Astrocyte (in vitro differentiated cells and primary cell): ENCODE measurements at regions not wholly inside any gene's neighbourhood (a gene's known extent, or its start where the extent isn't known, plus 50 kb on each side); places are given as distances from the start of the nearest gene placed in this dataset.
"Not testable (repeated sequence)": the region's sequence is repeated elsewhere in the genome, so short reads cannot be mapped to it uniquely, and the experiment has no call there.

ENCODE experiments used
- DNase-seq: peaks from one replicate; pipeline ENCODE4 v3.0.0-alpha.2; 2010; ENCODE audit warnings: low read depth
- FAIRE-seq: peaks from 2 replicates; lab custom pipeline; 2011; peaks lifted over from hg19 to GRCh38; lab: Jason Lieb, UNC
- H2AFZ ChIP-seq: 2 replicates; pipeline ENCODE4 v1.6.0; 2012; ENCODE audit warnings: low read depth, low read length, inconsistent platforms
- H3K27ac ChIP-seq: 2 replicates; pipeline ENCODE4 v1.5.1; 2011; ENCODE audit warnings: low read depth, low read length, inconsistent platforms
- H3K27me3 ChIP-seq: 2 replicates; pipeline ENCODE4 v1.6.0; 2011; ENCODE audit warnings: low read length, inconsistent platforms; ENCODE audit not compliant: insufficient read depth
- H3K36me3 ChIP-seq: 2 replicates; pipeline ENCODE4 v1.5.1; 2011; ENCODE audit warnings: low read length, inconsistent platforms; ENCODE audit not compliant: insufficient read depth
- H3K4me1 ChIP-seq: 2 replicates; pipeline ENCODE4 v1.5.1; 2011; ENCODE audit warnings: low read length, inconsistent platforms; ENCODE audit not compliant: insufficient read depth
- H3K4me2 ChIP-seq: 2 replicates; pipeline ENCODE4 v1.6.0; 2012; ENCODE audit warnings: low read length, inconsistent platforms
- H3K4me3 ChIP-seq: 2 replicates; pipeline ENCODE4 v1.5.1; 2011; ENCODE audit warnings: low read depth, mild to moderate bottlenecking, low read length, inconsistent platforms; ENCODE audit not compliant: insufficient read depth
- H3K79me2 ChIP-seq: 2 replicates; pipeline ENCODE4 v1.6.0; 2012; ENCODE audit warnings: mild to moderate bottlenecking, low read length, inconsistent platforms; ENCODE audit not compliant: insufficient read depth
- H3K9ac ChIP-seq: 2 replicates; pipeline ENCODE4 v1.6.0; 2012; ENCODE audit warnings: mild to moderate bottlenecking, low read length, inconsistent platforms
- H3K9me3 ChIP-seq: 2 replicates; pipeline ENCODE4 v1.5.1; 2012; ENCODE audit warnings: low read depth, mild to moderate bottlenecking, low read length, inconsistent platforms; ENCODE audit not compliant: insufficient read depth
- H4K20me1 ChIP-seq: 2 replicates; pipeline ENCODE4 v1.6.0; 2012; ENCODE audit warnings: low read length, inconsistent platforms; ENCODE audit not compliant: insufficient read depth
- H3K27ac Mint-ChIP-seq: one replicate; pipeline ENCODE4 v1.8.0; 2021; ENCODE audit warnings: mild to moderate bottlenecking, mixed read lengths; ENCODE audit not compliant: unreplicated experiment
- H3K27me3 Mint-ChIP-seq: one replicate; pipeline ENCODE4 v1.8.0; 2021; ENCODE audit warnings: low read depth, mixed read lengths; ENCODE audit not compliant: unreplicated experiment
- H3K36me3 Mint-ChIP-seq: one replicate; pipeline ENCODE4 v1.8.0; 2021; ENCODE audit warnings: low read depth, mixed read lengths; ENCODE audit not compliant: unreplicated experiment
- H3K4me1 Mint-ChIP-seq: one replicate; pipeline ENCODE4 v1.8.0; 2021; ENCODE audit warnings: low read depth, mixed read lengths; ENCODE audit not compliant: unreplicated experiment
- H3K4me3 Mint-ChIP-seq: one replicate; pipeline ENCODE4 v1.8.0; 2021; ENCODE audit warnings: mild to moderate bottlenecking, moderate library complexity, mixed read lengths; ENCODE audit not compliant: unreplicated experiment
- H3K9me3 Mint-ChIP-seq: one replicate; pipeline ENCODE4 v1.8.0; 2021; ENCODE audit warnings: mild to moderate bottlenecking, mixed read lengths; ENCODE audit not compliant: unreplicated experiment
- EZH2 ChIP-seq: IDR thresholded peaks from 2 replicates; pipeline ENCODE4 v1.6.1; 2012; ENCODE audit warnings: mild to moderate bottlenecking, low read length, inconsistent platforms; ENCODE audit not compliant: insufficient read depth
- TF ChIP-seq, protein P1 (sequence below): IDR thresholded peaks from 2 replicates; pipeline ENCODE4 v1.5.1; 2011; ENCODE audit warnings: low read depth, mild to moderate bottlenecking, inconsistent platforms, low read length, moderate library complexity; ENCODE audit not compliant: insufficient read depth

DNA sequence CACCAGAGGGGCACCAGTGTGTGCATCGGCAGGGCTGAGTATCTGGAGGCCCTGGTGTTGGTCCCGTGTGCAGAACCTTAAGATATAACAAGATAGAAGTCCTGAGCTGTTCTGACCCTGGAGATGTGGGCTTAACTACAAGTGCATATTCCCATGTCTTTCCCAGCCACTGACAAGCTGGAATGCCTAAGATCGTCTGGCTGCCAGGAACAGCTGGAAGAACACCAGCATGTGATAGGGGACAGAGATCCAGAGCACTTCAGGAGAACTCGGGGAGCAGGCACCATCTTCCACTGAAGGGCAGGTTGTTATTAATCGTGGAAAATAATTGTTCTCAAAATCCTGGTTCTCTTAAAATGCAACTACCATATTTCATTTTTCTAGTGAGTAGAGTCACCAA is 419.9 kb upstream of the RUNX1 start:
- Histone ChIP-seq H3K4me2 (no peak overlapping the region), H3K4me3 (no peak overlapping the region), H4K20me1 (no peaks in the 10 kb centered on the region), H3K4me1 (peaks cover 2% of the 10 kb centered on the region), H3K27me3 (no peaks in the 10 kb centered on the region), H2AFZ (no peak overlapping the region), H3K9ac (no peak overlapping the region), H3K79me2 (no peaks in the 10 kb centered on the region), H3K27ac (no peak overlapping the region), H3K36me3 (no peaks in the 10 kb centered on the region), H3K9me3 (no peaks in the 10 kb centered on the region)
- Mint-ChIP-seq H3K9me3 (peaks cover 3% of the 10 kb centered on the region), H3K27ac (peak overlapping the region; percentile 34), H3K36me3 (peaks cover 3% of the 10 kb centered on the region), H3K27me3 (no peaks in the 10 kb centered on the region), H3K4me1 (peaks cover 30% of the 10 kb centered on the region), H3K4me3 (no peak overlapping the region)
- TF ChIP-seq, protein P1, sequence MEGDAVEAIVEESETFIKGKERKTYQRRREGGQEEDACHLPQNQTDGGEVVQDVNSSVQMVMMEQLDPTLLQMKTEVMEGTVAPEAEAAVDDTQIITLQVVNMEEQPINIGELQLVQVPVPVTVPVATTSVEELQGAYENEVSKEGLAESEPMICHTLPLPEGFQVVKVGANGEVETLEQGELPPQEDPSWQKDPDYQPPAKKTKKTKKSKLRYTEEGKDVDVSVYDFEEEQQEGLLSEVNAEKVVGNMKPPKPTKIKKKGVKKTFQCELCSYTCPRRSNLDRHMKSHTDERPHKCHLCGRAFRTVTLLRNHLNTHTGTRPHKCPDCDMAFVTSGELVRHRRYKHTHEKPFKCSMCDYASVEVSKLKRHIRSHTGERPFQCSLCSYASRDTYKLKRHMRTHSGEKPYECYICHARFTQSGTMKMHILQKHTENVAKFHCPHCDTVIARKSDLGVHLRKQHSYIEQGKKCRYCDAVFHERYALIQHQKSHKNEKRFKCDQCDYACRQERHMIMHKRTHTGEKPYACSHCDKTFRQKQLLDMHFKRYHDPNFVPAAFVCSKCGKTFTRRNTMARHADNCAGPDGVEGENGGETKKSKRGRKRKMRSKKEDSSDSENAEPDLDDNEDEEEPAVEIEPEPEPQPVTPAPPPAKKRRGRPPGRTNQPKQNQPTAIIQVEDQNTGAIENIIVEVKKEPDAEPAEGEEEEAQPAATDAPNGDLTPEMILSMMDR, result no peak
- TF ChIP-seq EZH2, result no peak
- FAIRE-seq (peak; percentile 37), DNase-seq (no peak)

DNA sequence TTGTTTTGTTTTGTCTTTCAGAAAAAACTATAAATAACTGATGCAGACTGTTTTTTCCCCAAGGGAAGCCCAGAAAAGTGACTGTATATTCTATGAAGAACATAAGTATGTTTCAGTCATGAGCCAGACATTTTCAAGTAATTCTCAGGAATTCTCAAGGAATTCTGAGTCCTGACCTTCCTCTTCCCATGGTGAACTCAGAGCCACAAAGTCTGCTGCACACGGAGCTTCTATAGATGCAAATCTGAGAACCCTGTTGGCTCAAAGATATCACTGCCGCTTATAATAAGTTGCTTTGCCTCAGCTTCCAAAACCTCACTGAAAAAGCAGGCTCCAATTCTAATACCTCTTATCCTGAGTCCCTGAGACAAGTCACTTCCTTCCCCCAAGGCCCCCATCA is 418.5 kb upstream of the RUNX1 start:
- Mint-ChIP-seq H3K36me3 (peaks cover 3% of the 10 kb centered on the region), H3K4me1 (peaks cover 28% of the 10 kb centered on the region), H3K27me3 (no peaks in the 10 kb centered on the region), H3K4me3 (no peak overlapping the region), H3K27ac (peak overlapping the region; percentile 58), H3K9me3 (peaks cover 6% of the 10 kb centered on the region)
- no peaks in the 10 kb centered on the region for H3K9me3 ChIP-seq
- DNase-seq, result peak; percentile 51
- TF ChIP-seq, protein P1, result no peak
- no peak for TF ChIP-seq EZH2
- H3K36me3 ChIP-seq, result no peaks in the 10 kb centered on the region
- no peaks in the 10 kb centered on the region for H3K27me3 ChIP-seq
- no peak overlapping the region for H3K4me3 ChIP-seq
- no peak overlapping the region for H2AFZ ChIP-seq
- H3K79me2 ChIP-seq, result no peaks in the 10 kb centered on the region
- no peak overlapping the region for H3K9ac ChIP-seq
- H3K4me1 ChIP-seq, result peaks cover 2% of the 10 kb centered on the region
- H4K20me1 ChIP-seq, result no peaks in the 10 kb centered on the region
- FAIRE-seq, result peak; percentile 58
- no peak overlapping the region for H3K27ac ChIP-seq
- peak overlapping the region; percentile 13 for H3K4me2 ChIP-seq

DNA sequence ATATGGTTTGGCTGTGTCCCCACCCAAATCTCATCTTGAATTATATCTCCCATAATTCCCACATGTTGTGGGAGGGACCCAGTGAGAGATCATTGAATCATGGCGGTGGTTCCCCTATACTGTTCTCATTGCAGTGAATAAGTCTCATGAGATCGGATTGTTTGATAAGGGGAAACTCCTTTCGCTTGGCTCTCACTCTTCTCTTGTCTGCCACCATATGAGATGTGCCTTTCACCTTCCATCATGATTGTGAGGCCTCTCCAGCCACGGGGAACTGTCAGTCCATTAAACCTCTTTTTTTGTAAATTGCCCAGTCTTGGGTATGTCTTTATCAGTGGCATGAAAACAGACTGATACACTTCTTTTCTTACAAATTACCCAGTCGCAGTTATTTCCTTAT is 417.6 kb upstream of the RUNX1 start:
- FAIRE-seq, H3K27me3 Mint-ChIP-seq, H2AFZ ChIP-seq, H3K27ac ChIP-seq, H3K4me2 ChIP-seq, H3K9ac ChIP-seq, H3K9me3 ChIP-seq, H3K36me3 Mint-ChIP-seq, H3K4me3 Mint-ChIP-seq, H3K36me3 ChIP-seq, DNase-seq, H3K9me3 Mint-ChIP-seq, H3K27me3 ChIP-seq, H4K20me1 ChIP-seq, H3K4me1 ChIP-seq, H3K79me2 ChIP-seq, H3K4me3 ChIP-seq: not testable (repeated sequence)
- H3K4me1 Mint-ChIP-seq, result peaks cover 28% of the 10 kb centered on the region
- peak overlapping the region; percentile 75 for H3K27ac Mint-ChIP-seq
